HG03066 (cell line): ENCODE measurements at regions not wholly inside any gene's neighbourhood (a gene's known extent, or its start where the extent isn't known, plus 50 kb on each side); places are given as distances from the start of the nearest gene placed in this dataset.

ENCODE experiments used
- ATAC-seq: cut with Tn5 transposase; IDR thresholded peaks from one replicate; pipeline ENCODE4 v1.9.1; 2021; ENCODE audit warnings: low read depth; ENCODE audit not compliant: unreplicated experiment

DNA sequence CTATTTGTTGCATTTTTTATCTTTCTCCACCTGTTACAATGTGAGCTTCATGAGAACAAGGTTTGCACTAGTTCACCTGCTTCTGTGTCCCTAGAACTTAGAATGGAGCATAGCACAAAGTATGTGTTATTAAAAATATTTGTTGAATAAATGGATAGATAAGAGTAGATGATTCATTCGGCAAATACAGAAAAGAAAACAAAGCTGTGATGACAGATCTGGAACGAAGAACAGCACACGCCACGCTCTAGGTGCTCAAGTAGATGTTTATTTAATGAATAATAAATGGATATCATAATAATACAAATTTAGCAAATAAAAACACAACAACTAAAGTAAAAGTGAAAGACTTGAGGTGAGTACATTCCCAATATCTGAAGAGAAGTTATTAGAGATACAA is 273.1 kb downstream of the HAO1 start:
- no peak for ATAC-seq

DNA sequence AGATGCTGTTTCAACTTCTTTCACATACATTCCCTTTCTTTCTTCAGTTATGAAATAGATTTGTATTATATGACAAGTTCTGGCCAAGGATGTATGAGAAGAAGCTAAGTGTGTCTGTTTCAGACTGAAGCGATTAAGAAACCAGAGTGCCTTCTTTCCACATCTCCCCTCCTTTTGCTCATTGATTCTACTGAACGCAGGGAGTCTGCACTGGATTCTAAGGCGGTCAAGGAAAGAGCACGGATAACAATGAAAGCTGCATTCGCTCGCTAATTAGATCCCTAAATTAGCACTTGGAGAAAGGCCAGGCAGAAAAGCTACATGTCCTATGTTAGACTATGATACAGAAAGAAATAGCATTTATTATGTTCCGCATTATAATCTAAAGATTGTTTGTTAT is 267.7 kb downstream of the HAO1 start:
- no peak for ATAC-seq

DNA sequence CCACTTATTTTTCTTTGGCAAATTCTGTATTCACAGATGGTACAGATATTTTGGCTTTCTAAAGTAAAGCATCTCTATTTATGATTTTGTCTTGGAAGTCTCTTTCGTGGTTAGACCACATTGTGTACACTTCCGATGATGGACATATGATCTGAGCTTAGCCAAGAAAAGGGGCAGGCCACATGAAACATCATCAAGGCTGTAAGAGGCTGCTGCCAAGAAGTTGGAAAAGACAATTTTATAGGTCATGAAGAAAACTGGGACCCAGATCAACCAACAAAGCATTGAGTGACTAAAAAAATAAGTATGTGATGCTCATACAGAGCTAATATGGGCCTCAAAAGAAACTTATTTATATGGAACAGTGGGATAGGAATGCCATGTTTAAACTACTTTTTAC is 266.4 kb downstream of the HAO1 start:
- no peak for ATAC-seq

DNA sequence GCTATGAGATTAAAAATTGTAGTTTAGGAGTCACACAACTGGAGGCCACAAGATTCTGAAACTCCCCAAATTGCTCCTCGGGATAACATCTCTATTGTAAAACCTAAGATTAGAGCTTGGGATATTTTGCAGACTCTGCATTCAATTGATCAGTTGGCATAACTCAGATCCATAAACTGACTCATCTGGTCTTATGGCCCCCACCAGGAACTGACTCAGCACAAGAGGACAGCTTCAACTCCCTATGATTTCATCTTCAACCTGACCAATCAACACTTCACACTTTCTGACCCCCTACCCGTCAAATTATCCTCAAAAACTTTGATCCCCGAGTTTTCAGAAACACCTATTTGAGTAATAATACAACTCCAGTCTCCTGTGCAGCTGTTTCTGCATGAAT is 257.3 kb downstream of the HAO1 start:
- no peak for ATAC-seq

DNA sequence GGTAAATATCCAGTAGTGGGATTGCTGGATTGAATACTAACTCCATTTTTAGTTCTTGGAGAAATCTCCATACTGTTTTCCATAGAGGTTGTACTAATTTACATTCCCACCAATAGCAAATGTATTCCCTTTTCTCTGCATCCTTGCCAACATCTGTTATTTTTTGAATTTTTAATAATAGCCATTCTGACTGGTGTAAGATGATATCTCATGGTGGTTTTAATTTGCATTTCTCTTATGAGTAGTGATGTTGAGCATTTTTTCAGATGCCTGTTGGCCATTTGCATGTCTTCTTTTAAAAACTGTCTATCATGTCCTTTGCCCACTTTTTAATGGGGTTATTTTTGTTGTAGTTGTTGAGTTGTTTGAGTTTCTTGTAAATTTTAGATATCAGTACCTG is 253.2 kb downstream of the HAO1 start:
- ATAC-seq, result no peak

DNA sequence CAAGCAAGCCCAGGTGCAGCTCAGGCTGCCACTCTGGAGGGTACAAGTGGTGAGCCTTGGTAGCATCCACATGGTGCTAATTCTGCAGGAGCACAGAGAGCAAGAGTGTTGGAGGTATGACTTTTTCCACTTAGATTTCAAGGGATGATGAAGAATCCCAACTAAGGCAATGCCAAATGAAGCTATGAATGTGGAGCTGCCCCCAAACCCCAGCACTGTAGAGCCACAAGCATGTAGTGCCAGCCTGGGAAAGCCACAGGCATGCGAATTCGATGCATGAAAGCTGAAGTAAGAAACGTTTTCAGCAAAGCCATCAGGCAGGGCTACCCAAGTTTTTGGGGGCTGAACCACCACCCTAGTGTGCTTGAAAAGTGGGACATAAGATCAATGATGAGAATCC is 251.1 kb downstream of the HAO1 start:
- ATAC-seq, result no peak

DNA sequence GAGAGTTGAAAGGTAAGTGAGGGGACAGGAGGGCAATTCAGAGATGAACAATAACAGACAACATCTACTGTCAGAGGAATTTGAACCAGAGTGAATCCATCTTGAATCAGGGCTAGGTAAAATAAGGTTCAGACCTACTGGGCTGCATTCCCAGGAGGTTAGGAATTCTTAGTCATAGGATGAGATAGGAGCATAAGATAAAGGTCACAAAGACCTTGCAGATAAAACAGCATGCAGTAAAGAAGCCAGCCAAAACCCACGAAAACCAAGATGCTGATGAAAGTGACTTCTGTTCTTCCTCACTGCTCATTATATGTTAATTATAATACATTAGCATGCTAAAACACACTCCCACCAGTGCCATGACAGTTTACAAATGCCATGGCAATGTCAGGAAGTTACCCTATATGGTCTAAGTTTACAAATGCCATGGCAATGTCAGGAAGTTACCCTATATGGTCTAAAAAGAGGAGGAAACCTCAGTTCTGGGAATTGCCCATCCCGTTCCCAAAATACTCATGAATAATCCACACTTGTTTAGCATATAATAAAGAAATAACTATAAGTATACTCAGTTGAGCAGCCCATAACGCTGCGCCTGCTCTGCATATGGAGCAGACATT is 248.5 kb downstream of the HAO1 start:
- ATAC-seq, result no peak

DNA sequence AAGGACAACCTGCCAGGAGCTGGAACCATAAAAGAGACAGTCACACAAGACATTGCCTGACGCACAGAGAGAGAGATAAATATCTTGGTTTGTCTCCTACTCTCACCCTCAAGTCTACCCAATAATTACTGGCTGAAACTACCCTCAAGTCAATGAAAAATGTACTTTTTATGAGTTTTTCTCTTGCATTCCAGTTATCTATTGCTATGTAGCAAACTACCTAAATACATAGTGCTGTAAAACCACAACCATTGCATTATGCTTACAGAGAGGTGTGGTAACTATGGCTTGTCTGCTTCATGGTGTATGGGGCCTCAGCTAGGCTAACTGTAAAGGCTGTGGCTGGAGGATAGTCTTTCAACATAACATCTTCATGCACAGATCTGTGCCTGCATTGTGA is 247.8 kb downstream of the HAO1 start:
- ATAC-seq, result no peak

DNA sequence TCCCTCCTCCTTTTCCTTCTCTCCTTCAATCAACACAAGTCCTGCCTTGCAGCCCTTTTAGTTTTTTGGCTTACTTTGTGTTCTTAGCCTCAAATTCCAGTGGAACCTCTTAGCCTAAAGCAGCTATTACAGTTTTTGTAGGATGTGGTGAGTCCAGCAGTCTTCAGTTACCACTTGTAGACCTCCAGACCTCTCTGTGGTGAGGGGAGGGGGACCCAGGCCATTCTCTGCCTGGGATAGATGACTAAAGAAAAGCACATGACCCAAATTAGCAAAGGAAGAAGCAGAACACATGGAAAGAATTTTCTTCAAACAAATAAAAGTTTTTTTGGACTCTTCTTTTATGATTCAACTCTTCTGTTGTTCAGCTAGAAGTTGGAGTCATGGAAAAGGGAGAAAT is 246.5 kb downstream of the HAO1 start:
- ATAC-seq, result no peak

DNA sequence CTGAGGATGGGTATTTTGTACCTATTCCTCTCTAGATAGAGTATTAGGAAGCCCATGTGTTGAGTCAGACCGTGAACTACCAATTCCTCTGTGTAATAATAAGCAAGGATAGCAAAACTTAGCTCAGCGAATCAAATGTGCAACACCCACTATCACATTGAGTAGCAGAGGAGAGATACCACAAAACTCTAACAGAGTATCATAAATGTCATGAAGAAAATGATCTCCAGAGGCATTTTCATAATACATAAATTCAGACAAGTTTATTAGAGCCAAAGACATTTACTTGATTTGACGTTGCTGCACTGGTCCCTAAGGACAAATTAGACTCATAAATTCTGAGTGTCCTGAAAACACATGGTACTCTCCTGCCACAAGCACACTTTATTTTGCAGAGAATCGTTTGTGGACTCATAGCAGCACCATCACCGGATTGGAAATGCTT is 245.2 kb downstream of the HAO1 start:
- no peak for ATAC-seq

DNA sequence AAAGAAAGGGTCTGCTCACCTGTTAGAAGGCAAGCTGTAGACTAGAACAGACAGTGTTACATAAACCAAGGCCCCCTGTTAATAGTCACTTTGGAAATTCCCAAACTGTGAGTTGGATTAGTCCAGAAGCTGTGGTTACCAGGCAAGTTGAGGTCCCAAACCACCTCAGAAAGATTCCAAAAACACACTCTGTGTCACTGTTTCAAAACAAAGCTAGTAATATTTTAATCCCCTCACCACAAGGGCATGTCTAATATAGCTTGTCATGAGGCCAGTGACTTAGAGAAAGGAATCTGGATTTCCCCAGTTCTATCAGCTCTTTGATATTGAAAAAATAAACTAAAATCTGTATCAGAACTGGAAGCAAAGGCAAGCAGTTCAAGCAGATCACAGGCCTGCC is 244.6 kb downstream of the HAO1 start:
- ATAC-seq, result no peak

DNA sequence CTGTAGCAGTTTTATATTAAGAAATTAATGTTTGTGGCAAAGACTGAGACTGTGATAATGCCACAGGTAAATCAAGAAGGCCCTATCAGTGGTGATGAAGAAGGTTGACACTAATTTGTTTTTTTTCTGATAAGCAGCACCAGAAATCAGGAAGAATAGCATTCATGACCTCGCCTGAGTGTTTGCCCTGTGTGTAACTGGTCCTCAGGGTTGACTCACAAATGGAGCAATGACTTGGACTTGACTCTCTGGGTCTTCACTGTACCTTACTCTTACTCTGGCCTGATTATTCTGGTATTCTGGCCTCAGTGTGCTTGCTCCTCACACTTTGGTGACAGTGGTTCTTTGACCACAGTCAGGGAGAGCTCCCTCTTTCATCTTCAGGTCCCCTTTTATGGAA is 243.9 kb downstream of the HAO1 start:
- ATAC-seq, result no peak

DNA sequence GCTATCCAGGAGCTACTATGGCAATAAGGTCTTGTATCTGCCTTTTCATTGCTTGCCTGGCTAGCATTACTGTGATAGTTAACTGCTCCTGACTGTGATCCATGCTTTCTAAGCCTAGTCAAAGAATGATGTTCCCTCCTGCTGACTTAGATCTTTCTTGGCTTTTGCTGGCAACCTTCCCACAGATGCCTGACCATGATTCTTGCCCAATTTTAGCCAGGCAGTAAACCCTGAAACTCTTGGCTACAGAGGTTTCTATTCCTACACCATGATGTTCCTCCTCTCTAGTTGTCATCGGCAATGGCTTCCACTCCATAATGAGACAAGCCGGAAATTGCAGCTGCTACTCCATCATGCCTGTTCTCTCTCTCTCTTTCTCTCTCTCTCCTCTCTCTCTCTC is 238.1 kb downstream of the HAO1 start:
- no peak for ATAC-seq

DNA sequence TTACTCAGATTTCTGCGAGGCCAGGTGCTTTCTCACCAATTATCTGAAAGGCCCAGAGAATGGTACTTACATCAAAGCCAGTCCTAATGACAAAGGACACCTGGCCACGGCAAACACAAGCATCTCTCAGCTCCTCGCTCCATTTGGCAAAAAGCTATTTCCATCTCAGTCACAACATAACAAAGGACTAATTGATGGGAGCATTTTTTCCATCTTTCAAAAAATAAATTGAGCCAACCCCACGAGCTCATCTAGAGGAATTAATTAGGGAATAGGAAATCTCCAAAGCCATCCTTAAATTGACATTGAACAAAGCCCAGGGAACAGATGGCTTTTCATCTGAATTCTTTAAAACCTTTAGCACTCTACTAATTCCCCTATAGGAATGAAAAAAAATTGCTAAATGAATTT is 236.7 kb downstream of the HAO1 start:
- no peak for ATAC-seq

DNA sequence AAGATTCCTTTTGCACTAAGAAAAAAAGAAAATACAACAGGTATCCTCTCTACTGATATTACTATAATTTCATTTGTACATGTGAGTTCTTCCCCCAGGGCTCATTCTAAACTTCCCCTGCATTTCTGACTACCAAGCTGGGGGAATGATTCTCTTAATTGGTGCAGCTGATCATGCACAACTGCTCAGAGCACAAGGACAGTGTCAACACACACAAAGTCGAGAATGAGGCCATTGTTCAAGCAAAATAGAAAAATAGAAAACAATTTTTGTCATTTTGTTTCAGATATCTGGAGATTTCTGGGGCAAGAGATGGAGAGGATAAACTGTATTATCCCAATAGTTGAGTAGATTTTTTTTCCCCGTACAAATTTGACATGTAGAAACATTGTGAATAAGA is 236.3 kb downstream of the HAO1 start:
- ATAC-seq, result no peak

DNA sequence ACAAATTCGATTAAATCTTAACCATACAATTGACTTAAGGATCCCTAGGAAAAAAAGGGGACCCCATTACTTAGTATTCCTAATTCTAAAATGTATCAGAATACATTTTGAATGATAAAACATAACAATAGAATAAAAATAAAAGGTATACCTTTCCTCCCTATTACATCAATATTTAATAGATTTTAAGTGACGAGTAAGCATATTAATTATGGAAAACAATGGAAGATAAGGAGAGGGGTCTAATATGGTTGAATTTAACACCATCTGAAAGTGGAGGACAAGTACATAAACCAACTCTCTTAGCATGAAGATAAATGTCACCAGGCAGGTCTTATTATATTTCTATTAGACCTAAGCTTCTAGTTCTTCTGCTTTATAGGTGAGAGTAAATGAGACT is 232.1 kb downstream of the HAO1 start:
- ATAC-seq, result no peak

DNA sequence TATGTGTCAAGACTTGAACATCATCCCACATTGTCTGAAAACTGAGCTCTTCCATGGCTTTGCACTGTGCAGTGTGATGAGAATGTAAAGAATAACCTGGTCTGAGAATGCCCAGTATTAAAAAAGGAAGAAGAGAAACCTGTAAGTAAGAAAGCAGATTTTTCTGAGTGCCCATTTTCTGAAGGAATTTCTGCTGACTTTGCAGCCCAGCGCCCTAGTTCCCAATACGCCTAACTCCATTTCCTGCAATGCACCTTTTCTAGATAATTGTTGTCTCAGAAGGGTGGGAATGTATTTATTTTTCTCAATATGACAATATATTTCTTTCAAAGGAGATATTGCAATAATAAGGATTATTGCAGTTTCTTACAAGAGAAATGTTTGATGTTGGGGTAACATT is 231.5 kb downstream of the HAO1 start:
- ATAC-seq, result no peak

DNA sequence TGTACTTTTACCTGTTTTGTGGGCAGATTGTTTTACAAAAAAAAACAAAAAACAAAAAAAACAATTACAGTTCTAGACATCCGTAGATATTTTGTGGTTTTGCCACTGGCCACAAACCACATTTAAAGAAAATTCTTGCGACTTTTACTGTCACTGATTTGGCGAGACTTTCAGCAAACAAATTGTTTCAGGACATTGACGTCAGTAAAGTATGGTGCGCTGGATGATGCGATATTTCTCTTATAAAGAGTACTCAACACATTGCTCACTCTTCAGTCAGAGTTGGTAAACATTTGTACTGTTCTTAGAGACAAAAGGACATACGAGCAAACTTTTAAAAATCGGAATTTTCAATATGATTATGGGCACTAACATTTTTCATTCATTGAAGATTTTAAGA is 229.8 kb downstream of the HAO1 start:
- ATAC-seq, result no peak

DNA sequence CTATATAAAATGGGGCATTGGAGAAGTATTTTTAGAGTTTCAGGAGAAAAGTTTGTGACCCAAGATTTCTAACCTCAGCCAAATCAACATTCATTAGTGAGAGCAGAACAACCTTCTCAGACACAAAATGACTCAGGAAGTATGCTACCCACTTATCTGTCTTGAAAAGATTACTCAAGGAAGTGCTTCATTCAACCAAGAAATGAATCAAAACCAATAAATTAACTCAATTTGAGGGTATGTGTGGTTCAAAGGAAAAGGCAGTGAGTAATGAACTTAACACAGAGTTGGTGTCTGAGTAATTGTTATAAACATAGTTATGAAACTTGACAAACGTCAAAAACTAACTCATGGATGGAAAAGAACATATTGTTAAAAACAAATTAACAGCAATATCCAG is 227.6 kb downstream of the HAO1 start:
- no peak for ATAC-seq

DNA sequence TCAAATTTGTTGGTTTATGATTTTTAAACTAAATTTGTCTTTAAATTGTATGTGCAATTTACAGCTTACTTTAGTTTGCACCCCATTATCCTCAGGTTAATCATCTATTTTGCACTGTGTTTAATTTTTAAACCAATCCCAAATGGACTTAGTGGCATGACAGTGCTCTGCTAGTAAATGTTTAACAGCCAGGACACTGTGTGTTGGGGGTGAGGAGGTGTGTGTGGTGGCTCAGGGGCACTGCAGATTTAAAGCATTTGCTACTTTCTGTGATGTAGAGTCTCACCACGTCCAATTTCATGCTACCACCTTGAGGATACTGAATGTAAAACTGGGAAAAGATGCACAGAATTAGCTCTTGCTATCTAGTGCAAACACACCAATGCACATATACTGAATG is 225.7 kb downstream of the HAO1 start:
- ATAC-seq, result no peak

DNA sequence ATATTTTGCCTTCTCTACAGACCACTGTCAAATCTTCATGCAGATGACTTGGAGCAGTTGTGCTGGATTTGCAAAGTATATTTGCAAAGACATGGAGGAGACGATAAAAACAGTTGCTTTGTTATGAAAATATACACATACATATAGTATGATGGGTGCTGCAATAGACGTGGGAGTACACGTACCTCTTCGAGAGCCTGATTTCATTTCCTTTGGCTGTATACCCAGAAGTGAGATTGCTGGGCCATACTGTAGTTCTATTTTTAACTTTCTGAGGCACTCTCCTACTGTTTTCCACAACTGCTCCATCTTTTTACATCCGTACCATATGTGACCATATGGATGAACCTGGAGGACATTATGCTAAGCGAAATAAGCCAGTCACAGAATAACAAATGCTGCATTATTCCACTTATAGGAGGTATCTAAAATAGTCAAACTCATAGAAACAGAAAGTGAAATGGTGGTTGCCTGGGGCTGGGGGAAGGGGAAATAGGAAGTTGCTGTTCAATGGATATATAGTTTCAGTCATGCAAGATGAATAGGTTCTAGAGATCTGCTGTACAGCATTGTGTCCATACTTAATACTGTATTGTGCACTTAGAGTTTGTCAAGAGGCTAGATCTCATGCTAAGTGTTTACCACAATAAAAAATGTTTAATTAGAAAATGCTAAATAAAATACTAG is 223.8 kb downstream of the HAO1 start:
- no peak for ATAC-seq

DNA sequence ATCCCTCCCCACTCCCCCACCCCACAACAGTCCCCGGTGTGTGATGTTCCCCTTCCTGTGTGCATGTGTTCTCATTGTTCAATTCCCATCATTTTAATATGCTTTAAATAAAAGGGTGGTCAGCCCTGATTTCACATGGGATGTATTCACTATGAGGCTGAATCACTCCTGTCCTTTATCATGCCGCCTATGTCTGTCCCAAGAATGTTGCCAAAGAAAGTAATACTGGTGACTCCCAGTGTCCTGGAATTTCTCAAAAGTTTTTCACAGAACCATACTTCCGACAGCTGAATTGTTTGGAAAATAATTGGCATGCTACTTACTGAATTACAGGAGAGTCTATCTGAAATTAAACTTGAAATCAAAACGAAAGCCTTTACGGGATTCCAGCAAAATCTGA is 217.7 kb downstream of the HAO1 start:
- ATAC-seq, result no peak

DNA sequence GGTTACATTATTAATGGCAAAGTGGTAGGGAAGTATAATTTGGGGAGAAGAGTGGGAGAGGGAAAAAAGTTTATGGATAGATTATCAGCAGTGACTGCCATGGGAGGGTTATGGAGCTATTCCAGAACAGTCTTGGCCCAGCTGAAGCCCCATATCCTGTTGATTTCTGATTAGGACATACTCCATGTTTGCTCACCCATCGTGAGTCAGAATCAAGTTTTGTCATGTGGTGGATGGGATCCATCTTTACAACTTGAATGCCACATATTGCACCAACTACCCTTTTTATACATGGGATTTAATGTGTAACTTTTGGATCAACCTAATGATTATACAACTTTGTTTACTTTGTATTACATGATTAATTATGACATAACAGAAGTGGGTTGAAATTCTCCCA is 217.0 kb downstream of the HAO1 start:
- ATAC-seq, result no peak
